ENCODE measurements at regions not wholly inside any gene's neighbourhood (a gene's known extent, or its start where the extent isn't known, plus 50 kb on each side); places are given as distances from the start of the nearest gene placed in this dataset.

DNA sequence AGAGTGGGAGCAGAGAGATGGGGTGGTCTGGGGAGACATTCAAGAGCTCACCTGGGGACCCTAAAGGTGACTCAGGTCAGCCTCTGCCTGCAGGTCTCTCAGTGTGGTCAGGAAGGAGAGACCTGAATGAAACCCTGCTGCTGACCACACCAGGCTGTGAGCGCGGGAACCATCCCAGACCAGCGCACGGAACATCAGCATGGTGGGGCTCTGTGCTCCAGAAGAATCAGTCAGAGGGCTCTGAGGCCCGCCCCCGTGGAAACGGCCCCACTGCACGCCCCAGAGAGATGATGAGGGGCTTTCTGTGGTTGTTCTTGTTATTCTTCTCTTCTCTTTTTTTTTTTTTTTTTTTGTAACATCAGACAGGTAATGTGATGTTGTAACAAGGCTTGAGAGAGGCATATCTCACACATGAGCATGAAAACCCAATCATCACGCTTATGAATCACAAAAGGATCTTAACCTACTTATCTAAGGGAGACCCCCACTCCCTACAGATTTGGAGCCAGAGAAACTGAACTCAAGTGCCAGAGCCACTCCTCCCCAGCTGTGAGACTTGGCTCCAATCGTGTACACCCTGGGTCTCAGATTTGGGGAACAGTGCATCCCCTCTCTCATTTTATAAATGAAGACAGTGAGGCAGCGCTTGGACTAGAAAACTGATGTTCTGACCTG lies 302.2 kb downstream of the EIPR1 start:
- TF ChIP-seq CTCF (IDR thresholded peaks at IDR 0.05; ENCODE audit: poor library complexity) (no peak), EZH2phosphoT487 (IDR thresholded peaks at IDR 0.05; ENCODE audit: low read depth, severe bottlenecking, unreplicated experiment) (no peak), EZH2 (IDR thresholded peaks at IDR 0.05; ENCODE audit: borderline replicate concordance) (no peak)
